Anterior cingulate cortex (tissue), 58 donors: ENCODE measurements at regions not wholly inside any gene's neighbourhood (a gene's known extent, or its start where the extent isn't known, plus 50 kb on each side); places are given as distances from the start of the nearest gene placed in this dataset.
A peak's percentile ranks its signal among the peaks of the same experiment; 100 is the strongest.
"Not testable (repeated sequence)": the region's sequence is repeated elsewhere in the genome, so short reads cannot be mapped to it uniquely, and the experiment has no call there.

Source experiments
- DNase-seq, 58 donors: peaks; one replicate each; lab custom pipeline; 2025; lab: John Stamatoyannopoulos, UW

DNA sequence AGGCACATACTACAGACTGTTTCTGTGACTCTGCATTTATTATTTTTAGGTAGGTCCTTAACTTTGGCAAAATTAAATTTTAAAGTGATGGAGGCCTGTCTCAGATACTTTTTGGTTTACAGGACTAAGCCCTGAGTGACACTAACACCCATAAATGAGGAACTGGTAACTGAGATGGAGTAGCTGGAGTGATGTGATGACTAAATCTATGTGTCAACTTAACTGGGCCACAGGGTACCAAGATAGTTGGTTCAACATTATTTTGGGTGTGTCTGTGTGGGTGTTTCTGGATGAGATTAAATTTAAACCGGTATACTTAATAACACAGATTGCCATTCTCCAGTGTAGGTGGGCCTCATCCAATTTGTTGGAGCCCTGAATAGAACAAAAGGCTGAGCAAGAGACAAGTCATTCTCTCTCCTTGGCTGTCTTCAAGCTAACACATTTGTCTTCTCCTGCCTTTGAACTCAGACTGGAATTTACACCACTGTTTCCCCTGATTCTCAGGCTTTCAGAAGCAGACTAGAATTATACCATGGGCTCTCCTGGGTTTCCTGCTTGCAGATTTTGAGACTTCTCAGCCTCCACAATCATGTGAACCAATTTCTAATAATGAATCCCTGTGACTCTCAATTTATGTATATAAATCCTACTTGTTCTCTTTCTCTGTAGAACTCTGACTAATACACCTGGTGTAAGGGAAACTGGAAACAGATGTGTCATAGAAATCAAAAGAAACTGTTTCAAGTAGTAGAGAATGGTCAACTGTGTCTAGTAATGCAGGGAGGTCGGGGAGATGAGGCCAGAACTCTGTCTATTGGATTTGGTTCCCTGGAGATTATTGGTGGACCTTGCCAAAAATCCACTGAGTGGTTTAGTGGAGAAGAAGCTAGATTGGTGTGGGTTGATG lies 579.2 kb downstream of the EPM2A start:
- DNase-seq = no peak

DNA sequence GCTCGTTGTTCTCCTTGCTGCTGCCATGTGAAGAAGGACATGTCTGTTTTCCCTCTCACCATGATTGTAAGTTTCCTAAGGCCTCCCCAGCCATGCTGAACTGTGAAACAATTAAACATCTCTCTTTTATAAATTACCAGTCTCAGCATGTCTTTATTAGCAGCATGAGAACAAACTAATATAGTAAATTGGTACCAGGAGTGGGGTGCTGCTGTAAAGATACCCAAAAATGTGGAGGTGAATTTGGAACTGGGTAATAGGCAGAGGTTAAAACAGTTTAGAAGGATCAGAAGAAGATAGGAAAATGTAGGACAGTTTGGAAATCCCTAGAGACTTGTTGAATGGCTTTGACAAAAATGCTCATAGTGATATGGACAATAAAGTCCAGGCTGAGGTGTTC lies 576.7 kb downstream of the EPM2A start:
- not testable (repeated sequence) for DNase-seq

DNA sequence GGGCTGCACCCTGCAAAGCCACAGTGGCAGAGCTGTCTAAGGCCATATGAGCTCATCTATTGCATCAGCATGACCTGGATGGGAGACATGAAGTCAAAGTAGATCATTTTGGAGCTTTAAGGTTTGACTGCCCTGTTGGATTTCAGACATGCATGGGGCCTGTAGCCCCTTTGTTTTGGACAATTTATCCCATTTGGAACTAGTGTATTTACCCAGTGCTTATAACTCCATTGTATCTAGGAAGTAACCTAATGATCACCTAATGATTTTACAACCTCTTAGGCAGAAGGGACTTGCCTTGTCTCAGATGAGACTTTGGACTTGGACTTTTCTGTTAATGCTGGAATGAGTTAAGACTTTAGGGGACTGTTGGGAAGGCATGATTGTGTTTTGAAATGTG lies 575.4 kb downstream of the EPM2A start:
- DNase-seq = no peak

DNA sequence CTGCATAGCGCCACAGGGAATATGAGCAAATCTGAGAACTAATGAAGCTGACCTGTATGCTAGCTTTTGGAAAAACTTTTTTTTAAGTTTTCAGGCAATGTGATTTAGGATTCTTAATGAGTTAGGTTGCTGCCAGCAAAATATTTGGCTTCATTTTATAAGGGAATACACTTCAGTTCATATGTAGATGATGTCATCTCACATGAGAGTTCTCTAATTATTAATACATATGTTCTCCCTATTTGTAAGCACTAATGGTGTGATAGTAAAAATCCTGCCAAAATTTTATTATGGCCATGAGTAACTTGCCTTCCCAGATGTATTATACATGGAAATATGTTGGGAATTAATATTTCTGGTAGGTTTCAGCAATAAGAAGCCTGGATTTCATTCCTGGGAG lies 573.8 kb downstream of the EPM2A start:
- DNase-seq = no peak

DNA sequence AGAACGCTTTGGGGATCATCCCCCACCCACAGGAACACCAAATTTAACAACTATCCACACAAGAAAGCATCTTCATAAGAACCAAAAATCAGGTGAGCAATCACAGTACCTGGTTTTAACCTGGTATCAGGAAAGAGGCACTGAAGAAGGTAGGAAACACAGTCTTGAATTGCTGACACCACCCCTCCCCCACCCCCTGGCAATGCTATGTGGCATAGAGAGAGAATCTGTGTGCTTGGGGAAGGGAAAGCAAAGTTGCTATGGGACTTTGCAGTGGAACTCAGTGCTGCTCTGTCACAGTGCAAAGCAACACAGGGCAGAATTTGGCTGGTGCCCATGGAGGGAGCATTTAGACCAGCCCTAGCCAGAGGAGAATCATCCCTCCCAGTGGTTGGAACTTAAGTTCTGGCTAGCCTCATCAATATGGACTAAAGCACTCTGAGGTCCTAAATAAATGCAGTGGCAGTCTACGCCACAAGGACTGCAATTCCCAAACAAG lies 565.5 kb downstream of the EPM2A start:
- DNase-seq = peak in 2 of 58 donors; percentile 9 to 39

DNA sequence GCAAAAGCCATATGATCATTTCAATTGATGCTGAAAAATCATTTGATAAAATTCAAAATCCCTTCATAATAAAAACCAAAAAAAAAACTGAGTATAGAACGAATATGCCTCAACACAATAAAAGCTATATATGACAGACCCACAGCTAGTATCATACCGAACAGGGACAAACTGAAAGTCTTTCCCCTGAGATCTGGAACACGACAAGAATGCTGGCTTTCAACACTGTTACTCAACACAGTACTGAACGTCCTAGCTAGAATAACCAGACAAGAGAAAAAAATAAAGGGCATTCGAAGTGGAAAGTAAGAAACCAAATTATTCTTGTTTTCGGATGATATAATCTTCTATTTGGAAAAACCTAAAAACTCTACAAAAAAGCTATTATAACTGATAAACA lies 559.9 kb downstream of the EPM2A start:
- no peak for DNase-seq

DNA sequence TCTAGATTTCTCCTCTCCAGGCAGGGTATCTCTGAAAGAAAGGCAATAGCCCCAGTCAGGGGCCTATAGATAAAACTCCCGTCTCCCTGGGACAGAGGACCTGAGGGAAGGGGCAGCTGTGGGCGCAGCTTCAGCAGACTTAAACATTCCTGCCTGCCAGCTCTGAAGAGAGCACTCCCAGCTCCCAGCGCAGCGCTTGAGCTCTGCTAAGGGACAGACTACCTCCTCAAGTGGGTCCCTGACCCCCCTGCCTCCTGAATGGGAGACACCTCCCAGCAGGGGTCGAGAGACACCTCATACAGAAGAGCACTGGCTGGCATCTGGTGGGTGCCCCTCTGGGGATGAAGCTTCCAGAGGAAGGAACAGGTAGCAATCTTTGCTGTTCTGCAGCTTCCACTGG lies 556.9 kb downstream of the EPM2A start:
- no peak for DNase-seq

DNA sequence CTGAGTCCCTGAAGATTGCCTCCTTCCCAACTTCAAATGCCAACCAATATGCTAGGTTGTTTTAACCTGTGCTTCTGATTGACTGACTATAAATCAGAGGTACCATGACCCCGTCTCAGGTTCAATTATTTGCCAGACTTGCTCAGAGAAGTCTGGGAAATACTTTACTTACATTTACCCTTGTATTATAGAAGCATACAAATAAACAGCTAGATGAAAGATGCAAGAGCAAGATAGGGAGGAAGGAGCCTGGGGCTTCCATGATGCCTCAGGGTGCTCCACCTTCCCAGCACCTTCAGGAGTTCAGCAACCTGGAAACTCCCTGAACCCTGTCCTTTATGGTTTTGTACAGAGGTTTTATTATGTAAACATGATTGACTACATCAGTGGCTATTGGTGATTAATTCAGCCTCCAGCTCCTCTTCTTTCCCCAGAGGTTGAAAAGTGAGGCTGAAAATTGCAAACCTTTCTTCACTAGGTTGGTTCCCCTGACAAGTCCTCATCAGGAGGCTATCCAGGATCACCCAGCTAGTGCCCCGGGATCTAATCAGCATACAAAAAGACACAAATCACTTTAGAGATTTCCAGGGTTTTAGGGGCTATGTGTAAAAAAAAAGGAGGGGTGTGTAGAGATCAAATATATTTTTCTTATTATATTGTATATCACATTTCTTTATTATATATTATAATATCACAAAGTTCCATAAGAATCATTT lies 547.7 kb downstream of the EPM2A start:
- DNase-seq = no peak

DNA sequence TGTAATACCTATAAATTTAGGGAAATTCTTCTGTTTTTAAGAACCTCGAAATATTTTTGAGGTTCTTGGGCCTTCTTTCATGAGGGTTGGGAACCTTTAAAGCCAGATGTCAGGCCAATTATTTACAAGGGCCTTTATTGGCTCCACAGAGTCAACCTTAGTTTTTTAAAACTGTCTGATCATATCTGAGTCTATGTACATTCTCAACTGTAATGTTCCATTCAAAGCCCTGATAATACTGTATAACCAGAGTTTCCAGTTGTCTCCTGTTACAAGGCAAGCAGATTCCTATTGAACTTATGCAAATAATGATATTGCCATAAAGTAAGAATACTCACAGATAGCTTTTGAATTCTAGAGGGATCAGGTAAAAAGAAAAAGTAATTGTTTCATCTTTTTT lies 545.5 kb downstream of the EPM2A start:
- no peak for DNase-seq

DNA sequence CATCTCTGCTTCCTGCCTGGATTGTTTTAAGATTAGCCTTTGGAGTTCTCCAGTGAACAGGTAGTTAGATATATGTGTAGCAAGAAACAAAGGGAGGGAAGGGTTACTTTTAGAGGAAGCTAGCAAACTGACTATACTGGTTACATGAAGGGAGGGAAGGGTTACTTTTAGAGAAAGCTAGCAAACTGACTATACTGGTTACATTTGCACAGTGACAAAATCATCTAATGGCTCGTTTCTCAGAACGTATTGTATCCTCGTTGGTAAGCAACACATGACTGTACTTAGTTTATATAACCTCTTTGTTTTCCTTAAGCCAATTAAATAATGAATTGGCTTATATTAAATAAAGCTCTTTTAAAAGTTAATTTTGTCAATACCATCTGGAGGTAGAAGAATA lies 540.9 kb downstream of the EPM2A start:
- DNase-seq = no peak

DNA sequence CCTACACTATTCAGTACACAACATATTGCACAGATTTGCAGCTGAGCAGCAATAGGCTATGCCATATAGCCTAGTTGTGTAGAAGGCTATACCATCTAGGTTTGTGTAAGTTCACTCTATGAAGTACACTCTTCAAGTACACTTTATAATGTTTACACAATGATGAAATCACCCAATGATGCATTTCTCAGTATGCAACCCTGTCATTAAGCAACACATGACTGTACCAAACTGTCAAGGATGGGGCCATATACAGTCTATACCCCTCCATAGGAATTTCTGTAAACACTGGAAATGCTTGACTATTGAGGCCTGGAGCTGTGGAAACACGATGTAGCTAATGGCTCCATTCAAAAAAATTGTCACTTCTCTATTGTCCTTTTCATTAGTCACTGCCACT lies 535.4 kb downstream of the EPM2A start:
- DNase-seq = no peak

DNA sequence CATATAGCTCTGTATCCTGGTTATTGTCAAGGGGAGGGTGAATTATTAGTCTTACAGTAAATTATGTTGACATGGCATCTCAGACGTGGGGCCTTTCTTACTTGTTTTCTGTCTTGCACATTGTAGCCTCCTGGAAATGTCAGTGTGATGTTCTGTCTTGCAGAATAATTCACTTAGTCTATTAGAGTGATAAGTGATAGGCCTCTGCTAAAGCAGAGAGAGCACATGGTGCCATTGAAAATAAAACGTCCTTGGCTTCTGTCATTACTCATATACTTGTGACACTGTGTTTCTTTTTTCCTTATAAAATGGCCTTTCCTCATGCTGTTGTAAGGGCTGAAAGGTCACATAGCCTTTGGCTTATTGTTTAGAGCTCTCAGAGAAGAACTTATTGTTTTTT lies 531.0 kb downstream of the EPM2A start:
- DNase-seq = no peak

DNA sequence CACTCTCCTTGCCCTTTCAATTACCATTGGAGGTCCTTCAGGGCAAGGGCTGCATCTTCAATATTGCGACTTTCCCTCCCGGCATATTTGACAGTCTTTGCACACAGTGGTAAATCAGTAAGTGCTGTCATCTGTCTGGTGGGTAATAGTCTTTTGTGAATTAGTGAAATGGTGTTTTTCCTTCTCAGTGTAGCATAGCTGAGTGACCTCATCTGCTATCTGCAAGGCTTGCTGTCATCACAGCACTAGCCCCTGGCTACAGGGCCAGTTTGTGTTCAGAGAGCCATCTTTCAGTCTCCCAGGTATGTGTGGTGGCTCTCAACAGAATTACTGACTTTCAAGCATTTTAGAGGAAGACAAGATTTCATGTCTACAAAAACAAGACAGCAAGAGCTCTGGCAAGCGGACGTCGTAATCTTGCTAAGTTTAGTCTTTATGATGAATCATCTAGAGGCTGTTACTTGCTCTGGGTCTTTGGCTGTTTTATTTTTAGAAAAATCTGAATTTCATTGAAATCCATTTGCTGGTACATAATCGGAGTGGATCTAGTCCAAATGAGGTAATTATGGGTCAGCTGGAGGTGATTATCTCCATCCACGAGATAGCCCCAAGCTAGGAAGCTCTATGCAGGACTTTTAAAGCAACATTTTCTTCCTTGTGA lies 528.9 kb downstream of the EPM2A start:
- peak in 11 of 58 donors; percentile 1 to 13 (median 6) for DNase-seq

DNA sequence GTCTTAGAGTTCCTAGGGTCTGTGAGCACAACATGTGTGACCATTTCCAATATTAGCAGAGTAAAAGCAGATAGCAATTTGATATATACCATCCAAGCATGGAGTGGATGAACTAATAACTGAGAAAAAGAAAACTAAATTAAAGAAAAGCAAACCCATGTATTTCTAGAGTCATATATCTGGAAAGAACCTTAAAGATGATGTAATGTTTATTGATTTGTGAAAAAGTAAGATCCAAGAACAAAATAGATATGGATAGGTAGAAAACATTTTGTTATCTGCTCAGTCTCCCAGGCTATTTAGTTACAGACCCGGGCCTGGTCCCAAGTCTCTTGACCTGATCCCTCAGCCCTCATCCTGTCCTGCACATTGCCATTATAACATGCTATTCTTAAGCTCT lies 526.8 kb downstream of the EPM2A start:
- no peak for DNase-seq

DNA sequence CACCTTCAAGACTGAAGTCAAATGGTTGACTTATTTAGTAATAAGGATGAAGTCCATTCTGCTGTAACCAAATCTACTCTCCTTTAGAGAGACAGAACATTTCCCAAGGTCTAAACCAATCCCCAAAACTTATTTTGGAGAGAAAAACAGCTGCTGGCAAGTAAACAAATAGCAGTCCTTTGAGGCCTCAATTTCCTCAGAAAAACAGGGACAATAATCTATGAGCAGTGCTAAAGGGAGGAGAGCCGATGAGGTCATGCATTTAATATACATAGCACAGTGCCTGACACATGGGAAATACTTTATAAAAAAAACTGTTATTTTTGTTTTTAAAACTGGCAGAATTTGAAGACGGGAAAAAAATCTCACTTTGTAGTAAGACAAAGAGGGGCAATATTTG lies 526.0 kb downstream of the EPM2A start:
- DNase-seq = no peak

DNA sequence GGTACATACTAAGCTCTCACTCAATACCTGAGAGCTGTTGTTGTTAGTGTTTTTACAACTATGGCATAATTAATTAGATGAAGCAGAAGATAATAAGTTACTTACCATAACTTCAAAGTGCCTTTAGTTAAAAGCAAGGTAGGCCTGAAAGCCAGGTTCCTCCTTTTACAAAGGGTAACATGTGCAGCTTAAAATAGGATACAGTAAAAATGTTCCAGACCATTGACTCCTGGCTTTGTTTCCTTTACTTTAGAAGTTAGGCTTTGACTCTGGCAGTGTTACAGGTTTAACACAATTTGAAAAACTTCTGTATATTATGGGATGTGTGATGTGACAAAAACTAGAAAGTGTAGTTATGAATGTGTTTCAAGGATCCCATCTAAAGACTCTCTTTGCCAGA lies 522.5 kb downstream of the EPM2A start:
- no peak for DNase-seq

DNA sequence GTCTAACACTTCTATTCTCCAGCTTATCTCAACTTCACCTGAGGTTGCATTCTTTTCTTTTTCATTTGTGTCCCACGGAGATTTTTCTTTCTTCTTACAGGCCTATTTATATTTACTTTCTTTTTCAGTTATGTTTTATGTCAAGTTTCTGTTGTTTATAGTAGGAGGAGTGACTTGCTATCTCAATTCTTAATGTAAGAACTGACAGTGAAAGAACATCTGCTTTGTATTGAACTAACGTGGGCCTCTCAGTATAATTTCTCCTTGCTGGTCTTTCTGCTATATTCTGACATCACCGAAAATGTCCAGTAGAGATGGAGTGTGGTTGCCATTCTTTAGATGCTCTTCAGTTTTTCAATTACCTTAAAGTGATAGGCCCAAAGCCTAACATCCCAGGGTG lies 521.7 kb downstream of the EPM2A start:
- DNase-seq = no peak

DNA sequence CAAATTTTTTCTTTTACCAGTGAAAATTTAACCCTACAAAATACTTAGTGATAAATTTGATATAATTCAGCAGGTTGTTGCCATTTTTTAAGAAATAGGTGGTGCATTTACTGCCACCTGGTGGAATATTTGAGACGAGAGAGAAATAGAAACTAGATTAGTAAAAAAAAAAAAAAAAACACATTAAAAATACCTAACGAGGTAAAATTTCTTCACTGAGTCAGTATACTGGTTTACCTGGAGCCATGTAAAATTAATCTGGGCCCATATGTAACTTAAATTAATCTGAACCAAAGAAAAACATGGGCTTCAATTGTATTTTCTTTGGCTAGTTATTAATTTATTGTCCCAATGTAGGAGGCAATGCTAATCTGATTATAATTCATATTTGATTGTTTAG lies 520.8 kb downstream of the EPM2A start:
- no peak for DNase-seq

DNA sequence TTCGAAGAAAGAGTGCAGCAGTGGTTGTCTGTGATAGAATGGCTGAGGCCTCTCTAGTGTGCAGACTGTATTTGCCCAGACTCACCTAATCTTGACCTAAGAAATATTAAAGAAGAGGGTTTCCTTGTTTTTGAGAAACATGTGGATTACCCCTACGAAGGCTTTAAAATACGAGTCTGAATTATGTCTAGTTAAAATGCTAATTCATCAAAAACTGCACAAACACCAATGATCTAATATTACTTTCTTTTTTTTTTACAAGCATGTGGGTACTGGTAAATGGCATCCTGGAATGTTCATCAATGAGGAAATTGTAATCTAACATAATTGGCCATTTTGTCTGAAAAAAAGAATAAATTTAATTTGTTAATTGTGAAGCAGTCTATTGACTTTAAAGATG lies 510.9 kb downstream of the EPM2A start:
- DNase-seq = no peak

DNA sequence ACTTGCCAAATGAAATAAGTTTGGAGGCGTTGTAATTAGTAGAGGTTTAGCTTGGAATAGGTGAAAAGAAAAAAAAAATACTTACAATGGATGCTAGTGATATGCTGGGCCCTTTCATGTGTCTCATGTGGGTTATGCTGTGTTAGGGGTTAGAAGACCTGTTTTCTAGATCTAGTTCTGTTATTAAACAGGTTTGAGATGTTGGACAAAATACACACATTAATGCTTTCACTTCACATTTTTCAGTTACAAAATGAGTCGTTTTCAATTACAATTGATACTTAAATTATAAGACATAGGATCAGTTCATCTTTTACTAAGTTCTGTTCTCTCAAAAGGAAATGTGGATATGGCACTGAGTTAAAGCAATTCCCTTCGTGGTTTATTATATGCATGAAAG lies 509.8 kb downstream of the EPM2A start:
- no peak for DNase-seq

DNA sequence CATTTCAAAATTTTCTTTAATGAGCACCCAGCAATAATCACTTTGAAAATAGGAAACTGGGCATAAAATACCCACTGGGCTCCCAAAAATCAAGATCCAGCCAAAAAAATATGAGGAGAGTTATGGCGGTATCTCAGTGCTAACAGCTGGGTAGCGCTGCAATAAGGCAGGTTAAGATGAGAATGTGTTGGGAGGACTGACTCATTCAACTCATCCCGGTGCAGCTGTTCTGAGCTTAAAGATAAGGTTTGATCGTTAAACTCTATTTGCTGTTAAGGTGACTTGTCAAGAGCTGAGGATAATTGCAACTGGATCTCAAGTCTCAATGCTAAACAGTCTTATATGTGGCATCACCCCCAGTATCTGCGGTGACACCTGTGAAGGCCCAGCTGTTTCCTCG lies 507.7 kb downstream of the EPM2A start:
- no peak for DNase-seq
